ENCODE measurements at regions not wholly inside any gene's neighbourhood (a gene's known extent, or its start where the extent isn't known, plus 50 kb on each side); places are given as distances from the start of the nearest gene placed in this dataset.

- Histone ChIP-seq H3K27ac (ENCODE audit: low read depth in 2 of 2, low read length in 1 of 2) (no peak overlapping the region; a peak in 1 of 4 replicates), H3K9me3 (no peaks in the 10 kb centered on the region), H3K9me2 (no peaks in the 10 kb centered on the region), H3K4me1 (ENCODE audit: control insufficient read depth in 1 of 2, insufficient read depth in 2 of 2, low read depth in 1 of 2, low read length in 1 of 2) (no peaks in the 10 kb centered on the region), H3K27me3 (ENCODE audit: insufficient read depth) (no peaks in the 10 kb centered on the region), H3K4me3 (ENCODE audit: low read depth in 2 of 2, low read length in 1 of 2) (no peak overlapping the region), H3K9ac (no peak overlapping the region), H4K20me1 (ENCODE audit: insufficient read depth) (no peaks in the 10 kb centered on the region), H3K36me3 (replicated peaks in 1 of 2; ENCODE audit: control insufficient read depth in 1 of 2, insufficient read depth in 2 of 2, low read length in 1 of 2) (no peaks in the 10 kb centered on the region), H2AFZ (ENCODE audit: low read depth) (peak overlapping the region; percentile 24; the same call in 1 of the 2 replicates), H3F3A (replicated peaks; ENCODE audit: insufficient read depth) (no peaks in the 10 kb centered on the region), H3K79me2 (ENCODE audit: insufficient read depth) (no peaks in the 10 kb centered on the region), H3K4me2 (no peak overlapping the region)
- POLR2A ChIA-PET = no interaction called here
- WGBS (ENCODE audit: low lambda C conversion rate) = 19% methylated on average over 2 of the region's 2 CpGs
- CTCF ChIA-PET = interaction anchor here (1.1 to 1.6 kb wide), 3 partner anchors 10 to 161 kb away, joined by 3 to 4 read pairs (median 3); no protein-coding TSS in a partner anchor
- no peak for DNase-seq
- TF ChIP-seq GABPA (IDR thresholded peaks at IDR 0.05; ENCODE audit: low read depth) = no peak
- TF ChIP-seq IRF3 (IDR thresholded peaks at IDR 0.05; ENCODE audit: low read depth, low read length) = no peak
- peak; percentile 82 for TF ChIP-seq PBX3 (IDR thresholded peaks at IDR 0.05)
- no peak for TF ChIP-seq EZH2phosphoT487 (IDR thresholded peaks at IDR 0.05; ENCODE audit: borderline replicate concordance, low read depth)
- TF ChIP-seq TCF12 (IDR thresholded peaks at IDR 0.05) = peak; percentile 92
- no peak for TF ChIP-seq MAX (IDR thresholded peaks at IDR 0.05; ENCODE audit: low read depth)
- no peak for TF ChIP-seq USF1 (IDR thresholded peaks at IDR 0.05; ENCODE audit: borderline replicate concordance, low read depth)
- TF ChIP-seq NRF1 (IDR thresholded peaks at IDR 0.05; ENCODE audit: low read depth, low read length) = no peak
- no peak for TF ChIP-seq SIN3A (IDR thresholded peaks at IDR 0.05; ENCODE audit: borderline replicate concordance, low read depth, low read length)
- TF ChIP-seq RCOR1 (IDR thresholded peaks at IDR 0.05; ENCODE audit: low read length) = no peak
- no peak for TF ChIP-seq MXI1 (IDR thresholded peaks at IDR 0.05; ENCODE audit: low read depth, low read length)
- no peak for TF ChIP-seq CHD2 (IDR thresholded peaks at IDR 0.05; ENCODE audit: low read length, partially characterized antibody)
- TF ChIP-seq EP300 (IDR thresholded peaks at IDR 0.05; ENCODE audit: borderline replicate concordance in 1 of 2, low read depth in 1 of 2, low read length in 1 of 2) = 0 out of 4 replicates have a peak, but pooled peaks of 1 of the 2 experiments have one; percentile 22
- no peak for TF ChIP-seq CTCF (IDR thresholded peaks at IDR 0.05)
- TF ChIP-seq REST (IDR thresholded peaks at IDR 0.05; ENCODE audit: low read depth, low read length) = no peak
- no peak for TF ChIP-seq ELF1 (IDR thresholded peaks at IDR 0.05)
- TF ChIP-seq FOXJ3 (CRISPR knock-in tag; IDR thresholded peaks at IDR 0.05) = no peak
- 0 out of 2 replicates have a peak, but pooled peaks have one; percentile 35 for TF ChIP-seq YY1 (IDR thresholded peaks at IDR 0.05; ENCODE audit: low read depth)
- TF ChIP-seq JUND (IDR thresholded peaks at IDR 0.05) = peak; percentile 71
- no peak for TF ChIP-seq POLR2AphosphoS5 (IDR thresholded peaks at IDR 0.05; ENCODE audit: low read depth, low read length)
- peak; percentile 50; the same call in 1 of the 2 replicates for TF ChIP-seq NFIC (IDR thresholded peaks at IDR 0.05; ENCODE audit: borderline replicate concordance)
- TF ChIP-seq MEF2A (IDR thresholded peaks at IDR 0.05; ENCODE audit: borderline replicate concordance, low read depth) = no peak
- no peak for TF ChIP-seq RXRA (IDR thresholded peaks at IDR 0.05; ENCODE audit: borderline replicate concordance, low read depth)
- TF ChIP-seq TAF1 (IDR thresholded peaks at IDR 0.05; ENCODE audit: borderline replicate concordance, low read depth, low read length) = no peak
- TF ChIP-seq FOXM1 (IDR thresholded peaks at IDR 0.05; ENCODE audit: low read depth) = no peak
- peak; percentile 25; the same call in 1 of the 2 replicates for TF ChIP-seq FOSL2 (IDR thresholded peaks at IDR 0.05; ENCODE audit: borderline replicate concordance, low read depth)
- TF ChIP-seq SMC3 (IDR thresholded peaks at IDR 0.05; ENCODE audit: low read depth, low read length) = no peak
These were observed 202.8 kb upstream of the SMIM30 start for GRCh38 chr7:113321201-113321600.
